Hematopoietic multipotent progenitor cell treated with erythropoietin and hydrocortisone succinate and interleukin-3 and kit ligand, for 4 days (in vitro differentiated cells): ENCODE measurements at regions not wholly inside any gene's neighbourhood (a gene's known extent, or its start where the extent isn't known, plus 50 kb on each side); places are given as distances from the start of the nearest gene placed in this dataset.
"Not testable (repeated sequence)": the region's sequence is repeated elsewhere in the genome, so short reads cannot be mapped to it uniquely, and the experiment has no call there.

Experiments used
- DNase-seq: peaks from one replicate; pipeline ENCODE4 v3.0.0-alpha.2; 2015

GRCh38 chr5:115435778-115436712 is 108.5 kb downstream of the FEM1C start:
- DNase-seq = no peak

GRCh38 chr5:115435065-115435777 is 109.4 kb downstream of the FEM1C start:
- DNase-seq = no peak

GRCh38 chr5:115433918-115434317 is 110.7 kb downstream of the FEM1C start:
- no peak for DNase-seq

- no peak for DNase-seq
Measured at GRCh38 chr5:115432691-115433090, 111.9 kb downstream of the FEM1C start.

- DNase-seq = no peak
Measured at GRCh38 chr5:115431116-115431515, 113.5 kb downstream of the FEM1C start.

GRCh38 chr5:115430374-115430773 is 114.2 kb downstream of the FEM1C start:
- DNase-seq = no peak

- DNase-seq = no peak
Measured at GRCh38 chr5:115429345-115429940, 115.1 kb downstream of the FEM1C start.

- no peak for DNase-seq
Measured at GRCh38 chr5:115428676-115429075, 115.9 kb downstream of the FEM1C start.

- DNase-seq = no peak
Measured at GRCh38 chr5:115428248-115428647, 116.3 kb downstream of the FEM1C start.

- no peak for DNase-seq
Measured at GRCh38 chr5:115424446-115424845, 120.1 kb downstream of the FEM1C start.

- no peak for DNase-seq
Measured at GRCh38 chr5:115424030-115424429, 120.5 kb downstream of the FEM1C start.

GRCh38 chr5:115423541-115423940 is 121.0 kb downstream of the FEM1C start:
- no peak for DNase-seq

GRCh38 chr5:115423051-115423450 is 121.5 kb downstream of the FEM1C start:
- DNase-seq = no peak

- not testable (repeated sequence) for DNase-seq
Measured at GRCh38 chr5:115420812-115421211, 123.8 kb downstream of the FEM1C start.

- DNase-seq = no peak
Measured at GRCh38 chr5:115419846-115420585, 123.6 kb upstream of the CCDC112 start.

- no peak for DNase-seq
Measured at GRCh38 chr5:115418788-115419187, 122.3 kb upstream of the CCDC112 start.

GRCh38 chr5:115417076-115417475 is 120.6 kb upstream of the CCDC112 start:
- DNase-seq = no peak

- DNase-seq = no peak
Measured at GRCh38 chr5:115415143-115415491, 118.7 kb upstream of the CCDC112 start.

- DNase-seq = no peak
Measured at GRCh38 chr5:115414406-115415142, 118.1 kb upstream of the CCDC112 start.

- no peak for DNase-seq
Measured at GRCh38 chr5:115413651-115414050, 117.2 kb upstream of the CCDC112 start.

GRCh38 chr5:115409094-115409493 is 112.6 kb upstream of the CCDC112 start:
- no peak for DNase-seq
